Osteoblast (primary cell): ENCODE measurements at regions not wholly inside any gene's neighbourhood (a gene's known extent, or its start where the extent isn't known, plus 50 kb on each side); places are given as distances from the start of the nearest gene placed in this dataset.

ENCODE experiments used
- DNase-seq: peaks from one replicate; pipeline ENCODE4 v3.0.0; 2011; ENCODE audit warnings: low spot score, mixed read lengths; ENCODE audit not compliant: insufficient read length; ENCODE audit errors: missing footprints
- H2AFZ ChIP-seq: 2 replicates; pipeline ENCODE4 v1.6.0; 2011; ENCODE audit warnings: mild to moderate bottlenecking, low read length
- H3K27ac ChIP-seq: 2 replicates; pipeline ENCODE4 v1.5.1; 2011; ENCODE audit warnings: mild to moderate bottlenecking, low read depth, low read length, moderate library complexity
- H3K27me3 ChIP-seq: 2 replicates; pipeline ENCODE4 v1.6.0; 2012; ENCODE audit warnings: mild to moderate bottlenecking, control low read depth, inconsistent platforms, low read length, moderate library complexity; ENCODE audit not compliant: insufficient read depth
- H3K36me3 ChIP-seq: 2 replicates; pipeline ENCODE4 v1.5.1; 2011; ENCODE audit warnings: mild to moderate bottlenecking, low read length, control low read depth, moderate library complexity; ENCODE audit not compliant: insufficient read depth
- H3K4me1 ChIP-seq: 2 replicates; pipeline ENCODE4 v1.5.1; 2011; ENCODE audit warnings: mild to moderate bottlenecking, low read length, control low read depth, moderate library complexity; ENCODE audit not compliant: insufficient read depth
- H3K4me2 ChIP-seq: 2 replicates; pipeline ENCODE4 v1.6.0; 2011; ENCODE audit warnings: mild to moderate bottlenecking, low read length; ENCODE audit not compliant: insufficient read depth
- H3K4me3 ChIP-seq: fragments of 200-600 bp; sonication (generic); 3 replicates; pipeline ENCODE4 v1.5.1; 2012; ENCODE audit warnings: mild to moderate bottlenecking, low read length, inconsistent platforms; ENCODE audit not compliant: insufficient read depth
- H3K79me2 ChIP-seq: 2 replicates; pipeline ENCODE4 v1.6.0; 2012; ENCODE audit warnings: mild to moderate bottlenecking, low read length, control low read depth, inconsistent platforms; ENCODE audit not compliant: insufficient read depth
- H3K9me3 ChIP-seq: 2 replicates; pipeline ENCODE4 v1.5.1; 2011; ENCODE audit warnings: low read depth, low read length, control low read depth
- H4K20me1 ChIP-seq: 2 replicates; pipeline ENCODE4 v1.6.0; 2012; ENCODE audit warnings: mild to moderate bottlenecking, low read length, control low read depth; ENCODE audit not compliant: insufficient read depth
- CTCF ChIP-seq: IDR thresholded peaks from 2 replicates; pipeline ENCODE4 v1.5.1; 2011; ENCODE audit warnings: mild to moderate bottlenecking, low read depth, low read length, moderate library complexity; ENCODE audit errors: extremely low read depth

- Histone ChIP-seq H3K27ac (peak overlapping the region; percentile 16), H3K4me1 (peaks cover 29% of the 10 kb centered on the region), H3K4me3 (no peak overlapping the region), H3K9me3 (peaks cover 7% of the 10 kb centered on the region), H2AFZ (peak overlapping the region; percentile 32), H3K4me2 (no peak overlapping the region), H3K79me2 (no peaks in the 10 kb centered on the region), H3K27me3 (no peaks in the 10 kb centered on the region), H3K36me3 (no peaks in the 10 kb centered on the region), H4K20me1 (no peaks in the 10 kb centered on the region)
- DNase-seq: no peak
- TF ChIP-seq CTCF: no peak
Measured at GRCh38 chr2:71888751-71889445, 258.8 kb downstream of the CYP26B1 start.

GRCh38 chr2:71887196-71887595, 260.5 kb downstream of the CYP26B1 start:
- Histone ChIP-seq H3K4me3 (no peak overlapping the region), H3K27ac (no peak overlapping the region), H3K27me3 (no peaks in the 10 kb centered on the region), H2AFZ (no peak overlapping the region), H3K4me2 (no peak overlapping the region), H3K4me1 (peaks cover 46% of the 10 kb centered on the region), H4K20me1 (no peaks in the 10 kb centered on the region), H3K36me3 (no peaks in the 10 kb centered on the region), H3K9me3 (peaks cover 7% of the 10 kb centered on the region), H3K79me2 (no peaks in the 10 kb centered on the region)
- no peak for TF ChIP-seq CTCF
- DNase-seq: no peak

DNA sequence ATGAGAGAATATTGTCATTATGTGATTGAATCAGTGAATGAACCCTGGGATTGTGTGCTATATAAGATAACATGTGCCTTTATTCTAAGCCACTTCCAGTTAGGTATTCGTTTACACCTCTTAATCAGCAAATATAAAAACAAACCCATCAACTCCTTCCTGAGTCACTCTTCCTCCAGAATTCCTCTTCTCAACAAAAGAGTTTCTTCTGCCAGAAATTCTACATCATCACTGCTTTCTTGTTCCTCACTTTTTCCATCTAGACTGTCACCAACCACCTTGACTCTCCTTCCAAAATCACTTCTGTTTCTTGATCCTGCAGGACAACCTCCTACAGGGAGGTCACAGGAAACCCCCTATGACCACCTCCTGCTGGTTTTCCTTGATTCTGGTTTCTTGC, 261.4 kb downstream of the CYP26B1 start:
- no peak overlapping the region for H3K4me2 ChIP-seq
- H3K36me3 ChIP-seq: no peaks in the 10 kb centered on the region
- no peak overlapping the region for H3K27ac ChIP-seq
- no peaks in the 10 kb centered on the region for H3K27me3 ChIP-seq
- H2AFZ ChIP-seq: no peak overlapping the region
- H3K4me1 ChIP-seq: peaks cover 54% of the 10 kb centered on the region
- no peaks in the 10 kb centered on the region for H3K79me2 ChIP-seq
- no peak for TF ChIP-seq CTCF
- DNase-seq: no peak
- H3K9me3 ChIP-seq: peaks cover 7% of the 10 kb centered on the region
- H3K4me3 ChIP-seq: no peak overlapping the region
- no peaks in the 10 kb centered on the region for H4K20me1 ChIP-seq

- H3K4me3 ChIP-seq: no peak overlapping the region
- DNase-seq: peak; percentile 85
- no peaks in the 10 kb centered on the region for H4K20me1 ChIP-seq
- H3K4me1 ChIP-seq: peaks cover 57% of the 10 kb centered on the region
- no peak overlapping the region for H3K4me2 ChIP-seq
- no peaks in the 10 kb centered on the region for H3K79me2 ChIP-seq
- no peaks in the 10 kb centered on the region for H3K27me3 ChIP-seq
- H2AFZ ChIP-seq: no peak overlapping the region
- no peak for TF ChIP-seq CTCF
- no peak overlapping the region for H3K27ac ChIP-seq
- H3K36me3 ChIP-seq: no peaks in the 10 kb centered on the region
- H3K9me3 ChIP-seq: peaks cover 7% of the 10 kb centered on the region
Measured at GRCh38 chr2:71884303-71885042, 263.2 kb downstream of the CYP26B1 start.
